Activated CD4-positive, alpha-beta memory T cell treated with anti-CD3 and anti-CD28 coated beads for 36 hours (primary cell): ENCODE measurements at regions not wholly inside any gene's neighbourhood (a gene's known extent, or its start where the extent isn't known, plus 50 kb on each side); places are given as distances from the start of the nearest gene placed in this dataset.
"Not testable (repeated sequence)": the region's sequence is repeated elsewhere in the genome, so short reads cannot be mapped to it uniquely, and the experiment has no call there.

Experiments used
- CTCF ChIA-PET: fragments of 350-600 bp; sonication (Branson Sonifier 250); formaldehyde crosslinking; loops from one replicate; lab custom pipeline; 2021; ENCODE audit warnings: antibody characterized with exemption, inconsistent platforms; lab: Charles Lee
- POLR2A ChIA-PET: fragments of 350-600 bp; sonication (Branson Sonifier 250); formaldehyde crosslinking; loops from one replicate; lab custom pipeline; 2021; ENCODE audit warnings: antibody characterized with exemption; lab: Charles Lee
- DNase-seq: peaks from one replicate; pipeline ENCODE4 v3.0.0-alpha.2; 2020
- H3K27ac Mint-ChIP-seq: one replicate; pipeline ENCODE4 v1.8.0; 2021; ENCODE audit warnings: mixed read lengths
- H3K27me3 Mint-ChIP-seq: one replicate; pipeline ENCODE4 v1.8.0; 2021; ENCODE audit warnings: mixed read lengths
- H3K36me3 Mint-ChIP-seq: one replicate; pipeline ENCODE4 v1.8.0; 2021; ENCODE audit warnings: mixed read lengths
- H3K4me1 Mint-ChIP-seq: one replicate; pipeline ENCODE4 v1.8.0; 2021; ENCODE audit warnings: low read depth, mixed read lengths
- H3K4me3 Mint-ChIP-seq: one replicate; pipeline ENCODE4 v1.8.0; 2021; ENCODE audit warnings: mild to moderate bottlenecking, mixed read lengths
- H3K9me3 Mint-ChIP-seq: one replicate; pipeline ENCODE4 v1.8.0; 2021; ENCODE audit warnings: mixed read lengths
- intact Hi-C: fragments of 100-400 bp; cut with micrococcal nuclease; formaldehyde crosslinking; loops from one replicate; pipeline ENCODE4 v1.15.1; 2023

DNA sequence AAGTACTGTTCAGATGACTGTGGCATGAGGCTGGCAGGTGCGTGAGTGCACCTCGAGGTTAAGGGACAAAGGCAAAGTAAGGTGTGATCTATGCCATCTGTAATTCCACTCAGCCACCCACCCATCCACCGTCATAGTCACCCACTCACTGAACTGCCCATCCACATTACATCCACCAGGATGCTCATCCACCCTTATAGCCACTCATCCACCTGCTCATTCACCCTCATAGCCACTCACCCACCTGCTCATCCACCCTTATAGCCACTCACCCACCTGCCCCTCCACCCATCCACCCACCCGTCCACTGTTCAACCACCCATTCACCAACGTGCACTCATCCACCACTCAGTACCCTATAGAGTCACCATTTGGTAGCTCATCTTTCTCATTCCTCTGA lies 64.1 kb upstream of the UXT start:
- CTCF ChIA-PET: no interaction called here
- Mint-ChIP-seq H3K27ac (no peak overlapping the region), H3K36me3 (no peaks in the 10 kb centered on the region), H3K27me3 (no peaks in the 10 kb centered on the region), H3K4me3 (no peak overlapping the region), H3K4me1 (no peaks in the 10 kb centered on the region), H3K9me3 (no peaks in the 10 kb centered on the region)
- DNase-seq: no peak
- intact Hi-C loops: loop anchor here (1.0 kb wide), 1 partner anchor 161 kb away; no protein-coding TSS in a partner anchor
- POLR2A ChIA-PET: no interaction called here

DNA sequence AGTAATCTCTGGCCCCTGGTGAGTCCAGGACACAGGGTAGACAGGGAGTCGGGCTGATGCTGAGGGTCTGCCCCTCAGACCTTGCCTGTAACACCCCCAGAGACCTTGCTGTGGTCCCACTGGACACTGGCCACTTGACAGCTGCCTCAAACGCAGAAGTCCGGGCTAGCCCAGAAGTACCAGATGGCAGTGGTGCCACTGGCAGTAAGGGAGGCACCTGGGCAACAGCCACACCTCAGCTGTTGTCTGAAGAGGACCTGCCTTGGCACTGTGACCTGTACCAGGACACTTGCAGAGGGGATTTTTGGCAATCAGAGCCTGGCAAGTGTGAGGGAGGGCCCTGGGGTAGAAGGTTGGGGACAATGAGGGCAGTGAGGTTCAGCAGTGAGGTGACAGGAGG lies 63.3 kb upstream of the UXT start:
- CTCF ChIA-PET: no interaction called here
- intact Hi-C loops: no loop called here

DNA sequence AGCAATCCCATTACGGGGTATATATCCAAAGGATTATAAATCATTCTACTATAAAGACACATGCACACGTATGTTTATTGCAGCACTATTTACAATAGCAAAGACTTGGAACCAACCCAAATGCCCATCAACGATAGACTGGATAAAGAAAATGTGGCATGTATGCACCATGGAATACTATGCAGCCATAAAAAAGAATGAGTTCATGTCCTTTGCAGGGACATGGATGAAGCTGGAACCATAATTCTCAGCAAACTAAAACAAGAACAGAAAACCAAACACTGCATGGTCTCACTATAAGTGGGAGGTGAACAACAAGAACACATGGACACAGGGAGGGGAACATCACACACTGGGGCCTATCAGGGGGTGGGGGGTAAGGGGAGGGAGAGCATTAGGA lies 56.1 kb upstream of the UXT start:
- H3K27ac Mint-ChIP-seq, H3K4me1 Mint-ChIP-seq, DNase-seq, CTCF ChIA-PET, H3K36me3 Mint-ChIP-seq, H3K27me3 Mint-ChIP-seq, H3K9me3 Mint-ChIP-seq, POLR2A ChIA-PET, intact Hi-C loops, H3K4me3 Mint-ChIP-seq: not testable (repeated sequence)

More for the DNA sequence above, 63.3 kb upstream of the UXT start:
- no peak overlapping the region for H3K4me3 Mint-ChIP-seq
- H3K36me3 Mint-ChIP-seq: no peaks in the 10 kb centered on the region
- no peak for DNase-seq
- no peaks in the 10 kb centered on the region for H3K9me3 Mint-ChIP-seq
- H3K27me3 Mint-ChIP-seq: no peaks in the 10 kb centered on the region
- POLR2A ChIA-PET: no interaction called here
- no peaks in the 10 kb centered on the region for H3K4me1 Mint-ChIP-seq
- no peak overlapping the region for H3K27ac Mint-ChIP-seq

DNA sequence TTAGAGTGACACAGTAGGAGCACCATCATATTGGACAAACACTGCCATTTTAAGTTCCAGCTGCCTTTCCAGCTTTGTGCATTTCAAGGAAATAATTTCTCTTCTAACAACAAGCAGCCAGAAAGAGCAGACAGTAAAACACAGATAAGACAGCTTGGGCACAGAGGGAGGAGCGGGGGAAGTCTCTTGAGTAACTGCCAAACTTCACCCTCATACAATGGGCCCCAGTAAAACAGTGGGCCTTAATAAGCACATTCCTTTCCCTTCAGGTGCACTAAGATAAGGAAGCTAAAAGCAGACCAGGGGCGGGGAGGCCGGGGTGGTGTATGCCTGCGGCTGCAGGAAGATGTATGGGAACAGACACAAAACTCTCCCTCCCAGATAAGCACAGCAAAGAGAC lies 53.7 kb upstream of the UXT start:
- H3K4me3 Mint-ChIP-seq, H3K27me3 Mint-ChIP-seq, POLR2A ChIA-PET, H3K9me3 Mint-ChIP-seq, CTCF ChIA-PET, H3K27ac Mint-ChIP-seq, DNase-seq, H3K36me3 Mint-ChIP-seq, H3K4me1 Mint-ChIP-seq, intact Hi-C loops: not testable (repeated sequence)

DNA sequence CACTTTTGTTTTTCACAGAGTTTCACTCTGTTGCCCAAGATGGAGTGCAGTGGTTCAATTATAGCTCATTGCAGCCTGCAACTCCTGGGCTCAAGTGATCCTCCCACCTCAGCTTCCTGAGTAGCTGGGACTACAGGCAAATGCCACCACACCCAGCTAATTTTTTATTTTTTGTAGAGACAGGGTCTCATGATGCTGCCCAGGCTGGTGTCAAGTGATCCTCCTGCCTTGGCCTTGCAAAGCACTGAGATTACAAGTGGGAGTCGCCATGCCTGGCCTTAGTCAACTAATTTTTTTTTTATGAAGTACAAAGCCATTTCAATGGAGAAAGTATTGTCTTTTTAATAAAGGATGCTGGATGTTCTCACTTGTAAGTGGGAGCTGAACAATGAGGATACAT lies 51.3 kb upstream of the UXT start:
- no peaks in the 10 kb centered on the region for H3K9me3 Mint-ChIP-seq
- H3K4me3 Mint-ChIP-seq: no peak overlapping the region
- no peaks in the 10 kb centered on the region for H3K36me3 Mint-ChIP-seq
- CTCF ChIA-PET: no interaction called here
- DNase-seq: no peak
- POLR2A ChIA-PET: no interaction called here
- peaks cover 2% of the 10 kb centered on the region for H3K27me3 Mint-ChIP-seq
- no peak overlapping the region for H3K27ac Mint-ChIP-seq
- intact Hi-C loops: no loop called here
- peaks cover 2% of the 10 kb centered on the region for H3K4me1 Mint-ChIP-seq
